Activated CD8-positive, alpha-beta memory T cell treated with anti-CD3 and anti-CD28 coated beads for 4 hours (primary cell): ENCODE measurements at regions not wholly inside any gene's neighbourhood (a gene's known extent, or its start where the extent isn't known, plus 50 kb on each side); places are given as distances from the start of the nearest gene placed in this dataset.

Experiments used
- DNase-seq, 2 donors: peaks; one replicate each; pipeline ENCODE4 v3.0.0-alpha.2; 2020; ENCODE audit warnings: low read depth in 2 of 2

DNA sequence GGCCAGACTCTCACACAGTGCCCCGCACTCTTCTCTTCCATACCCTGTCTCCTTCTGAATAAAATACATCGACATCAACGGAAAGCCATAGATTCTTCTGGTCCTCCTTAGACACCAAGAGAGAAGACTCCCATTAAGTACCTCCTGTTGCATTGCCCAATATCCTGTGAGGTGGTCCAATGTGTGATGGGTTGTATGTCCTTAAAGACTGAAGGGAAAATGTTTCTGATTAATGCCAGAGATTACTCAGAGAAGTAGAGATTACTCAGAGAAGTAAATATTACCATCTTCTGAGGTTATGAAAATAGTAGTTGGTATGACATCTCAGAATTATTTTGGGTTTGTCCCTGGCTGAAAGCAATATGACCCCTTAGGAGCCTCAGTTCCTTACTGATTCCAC is 60.8 kb upstream of the GALNT15 start:
- DNase-seq: no peak

DNA sequence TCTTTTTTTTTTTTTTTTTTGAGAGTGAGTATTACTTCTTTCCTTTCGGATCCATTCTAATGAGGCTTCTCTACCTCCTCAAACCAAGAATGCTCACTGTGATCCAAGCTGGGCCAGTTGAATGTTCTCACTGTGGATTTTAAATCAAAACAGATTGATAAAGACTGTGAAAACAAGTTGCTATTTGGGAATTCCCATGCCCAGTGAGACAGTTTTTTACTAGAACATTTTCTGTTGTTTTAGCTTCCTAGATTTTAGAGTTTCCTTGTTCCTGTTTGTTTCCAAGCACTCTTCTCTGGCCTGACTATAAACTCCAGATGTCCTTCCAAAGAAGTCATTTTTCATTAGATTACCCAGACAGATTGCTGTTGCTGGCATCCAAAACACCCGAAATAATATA is 60.1 kb upstream of the GALNT15 start:
- no peak for DNase-seq

DNA sequence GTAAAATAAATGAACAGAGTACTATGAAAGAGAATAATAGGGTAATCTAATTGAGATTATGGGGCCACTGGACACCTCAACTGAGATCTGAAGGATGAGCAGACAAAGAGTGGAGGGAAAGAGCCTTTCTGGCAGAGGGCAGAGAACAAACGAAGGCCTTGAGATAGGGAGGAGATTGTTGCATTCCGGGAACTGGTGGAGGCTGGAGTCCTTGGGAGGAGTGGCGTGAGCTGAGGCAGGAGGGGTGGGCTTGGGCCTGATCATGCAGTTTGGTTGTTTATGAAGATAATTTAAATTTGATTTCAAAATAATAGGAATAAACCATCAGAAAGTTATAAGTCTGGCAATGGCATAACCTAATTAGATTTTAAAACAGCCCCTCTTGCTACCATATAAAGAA is 59.5 kb upstream of the GALNT15 start:
- no peak for DNase-seq

DNA sequence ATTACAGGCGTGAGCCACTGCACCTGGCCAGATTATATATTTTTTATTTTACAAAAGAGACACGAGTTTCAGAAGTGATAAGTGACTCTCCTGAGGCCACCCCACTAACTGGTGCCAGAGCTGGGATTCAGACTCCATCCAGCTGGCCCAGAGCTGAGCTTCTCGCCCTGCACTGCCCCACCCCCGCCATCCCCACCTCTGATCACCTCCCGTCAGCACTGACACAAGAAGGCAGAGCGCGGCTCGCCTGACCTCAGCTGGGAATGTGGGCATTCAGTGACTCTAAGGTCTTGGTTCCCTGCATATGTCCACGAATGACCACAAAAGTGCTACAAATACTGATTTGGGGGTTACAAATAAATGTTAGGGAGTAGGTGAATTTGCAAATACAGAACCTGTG is 56.1 kb upstream of the GALNT15 start:
- DNase-seq: no peak

DNA sequence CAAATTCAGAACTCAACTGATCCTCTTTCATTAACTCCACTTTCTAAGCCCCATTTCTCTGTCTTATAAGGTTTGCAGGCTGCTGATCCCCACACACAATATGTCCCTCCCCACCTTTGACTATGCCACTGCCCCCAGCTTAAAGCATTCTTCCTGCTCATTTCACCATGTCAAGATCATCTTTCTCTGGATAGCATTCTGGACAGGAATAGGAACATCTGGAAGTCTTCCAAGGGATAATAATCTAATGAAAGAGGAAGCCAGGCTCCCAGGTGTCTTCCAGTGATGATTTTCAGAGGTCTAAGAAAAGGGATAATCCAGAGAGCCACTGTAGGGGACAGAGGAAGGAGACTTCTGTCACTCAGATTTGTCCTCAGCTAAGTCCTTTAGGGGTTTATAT is 54.6 kb upstream of the GALNT15 start:
- DNase-seq: no peak

DNA sequence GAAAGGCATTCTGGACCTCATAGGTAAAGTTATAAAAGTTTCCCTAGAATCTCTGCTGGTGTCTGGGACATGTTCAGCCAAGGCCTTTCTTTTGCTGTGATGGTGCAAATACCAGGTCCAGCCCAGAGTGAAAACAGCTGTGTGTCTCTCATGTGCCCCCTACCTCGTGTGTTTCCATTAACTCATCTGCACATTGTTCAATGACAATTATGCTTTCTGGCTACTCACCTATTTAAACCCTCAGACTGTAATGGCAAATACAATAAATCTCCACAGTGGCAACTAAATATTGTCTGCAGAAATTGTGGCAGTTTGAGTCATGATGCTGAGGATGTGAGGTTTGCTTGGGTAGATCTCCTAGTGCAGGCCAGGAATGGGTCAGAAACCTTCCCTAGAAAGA is 53.1 kb upstream of the GALNT15 start:
- DNase-seq: no peak

DNA sequence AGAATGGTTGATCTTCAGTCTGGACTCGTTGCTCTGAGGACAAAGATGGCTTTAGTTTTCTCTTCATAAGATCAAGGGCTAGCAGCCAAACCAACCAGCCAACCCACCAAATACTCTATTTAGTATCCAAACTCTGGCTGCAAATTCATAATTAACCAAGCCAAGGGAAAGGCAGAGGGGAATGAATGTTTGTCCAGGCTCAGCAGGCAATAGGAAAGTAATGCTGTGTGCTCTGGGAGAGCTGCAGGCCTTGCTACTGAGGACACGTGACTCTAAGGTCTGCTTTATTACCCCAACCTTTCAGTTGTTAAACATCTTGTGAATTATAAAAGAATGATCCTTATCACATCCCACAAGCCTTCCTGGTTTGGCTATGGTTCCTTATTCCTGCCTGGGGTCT is 52.3 kb upstream of the GALNT15 start:
- no peak for DNase-seq

DNA sequence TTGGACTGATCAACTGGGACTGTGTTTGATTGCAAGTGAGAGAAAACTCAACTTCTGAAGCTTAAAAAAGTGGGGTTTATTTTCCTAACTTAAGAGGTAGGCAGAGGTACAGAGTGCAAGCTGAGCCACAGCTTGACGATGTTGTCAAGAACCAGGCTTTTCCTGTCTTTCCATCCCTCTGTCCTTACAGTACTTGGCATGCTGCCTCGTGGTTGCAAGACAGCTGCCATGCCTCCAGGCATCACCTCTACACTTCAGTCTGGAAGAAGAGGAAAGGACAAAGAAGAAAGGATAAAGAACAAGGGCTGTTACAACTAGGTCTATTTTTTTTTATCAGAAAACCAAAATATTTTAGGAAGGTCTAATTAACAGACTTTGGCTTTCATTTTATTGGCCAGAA is 51.8 kb upstream of the GALNT15 start:
- DNase-seq: no peak

DNA sequence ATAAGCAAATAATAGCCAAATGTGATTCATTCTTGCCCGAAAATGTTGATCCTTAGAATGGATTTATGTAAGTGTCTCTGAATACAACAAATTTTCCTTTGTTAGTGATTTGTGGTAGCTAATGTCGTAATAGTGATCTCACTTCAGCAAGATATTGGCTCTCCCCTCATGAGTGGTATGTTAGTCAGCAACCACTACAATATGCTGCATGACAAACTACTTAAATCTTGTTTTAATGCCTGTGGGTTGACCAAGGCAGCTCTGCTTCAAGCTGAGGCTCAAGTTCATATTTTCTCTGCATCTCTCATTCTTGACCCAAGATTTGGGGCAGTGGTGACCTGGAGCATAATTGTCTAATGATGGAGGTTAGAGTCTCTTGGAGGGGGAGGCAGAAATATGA is 49.8 kb upstream of the GALNT15 start:
- no peak for DNase-seq
